ENCODE measurements at regions not wholly inside any gene's neighbourhood (a gene's known extent, or its start where the extent isn't known, plus 50 kb on each side); places are given as distances from the start of the nearest gene placed in this dataset.
"Not testable (repeated sequence)": the region's sequence is repeated elsewhere in the genome, so short reads cannot be mapped to it uniquely, and the experiment has no call there.

DNA sequence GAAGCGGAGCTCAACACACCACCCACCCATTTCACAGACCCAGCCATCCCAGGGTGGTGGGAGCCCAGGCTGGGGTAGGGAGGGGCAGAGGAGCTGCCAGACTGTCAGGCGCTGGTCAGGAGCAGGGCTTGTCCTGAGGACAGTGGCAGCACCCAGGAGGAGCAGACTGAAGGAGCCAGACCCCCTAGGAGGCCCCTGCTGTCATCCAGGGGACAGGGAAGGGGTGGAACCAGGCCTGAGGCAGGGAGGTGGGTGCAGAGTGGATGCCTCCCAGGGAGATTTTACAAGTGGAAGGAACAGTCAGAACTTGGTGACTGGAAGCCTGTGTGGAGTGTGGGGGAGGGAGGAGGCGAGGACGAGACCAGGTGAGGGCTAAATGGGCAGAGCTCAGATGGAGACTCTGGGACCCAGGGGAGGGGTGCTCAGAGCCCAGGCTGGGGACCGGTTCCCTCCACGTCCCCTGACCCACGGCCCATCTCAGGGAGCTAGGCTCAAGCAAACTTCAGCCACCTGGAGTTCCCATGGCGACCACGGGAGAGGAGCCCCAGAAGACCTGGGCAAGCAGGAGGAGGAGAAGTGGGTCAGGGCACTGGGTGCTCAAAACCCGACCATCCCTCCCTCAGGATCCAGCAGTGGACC is 215.4 kb downstream of the TBC1D2B start:
- H2BK15ac ChIP-seq (ENCODE audit: low read length); H3K4me1 ChIP-seq (replicated peaks in 1 of 4; ENCODE audit: control insufficient read depth in 3 of 4, insufficient read depth in 4 of 4, low read length in 3 of 4); H2AFZ ChIP-seq (ENCODE audit: low read length); H3K36me3 ChIP-seq (ENCODE audit: control insufficient read depth in 2 of 4, insufficient read depth in 4 of 4, low read length in 3 of 4); H2BK120ac ChIP-seq (replicated peaks; ENCODE audit: low read depth, low read length); DNase-seq (ENCODE audit: low read depth in 1 of 2, low spot score in 2 of 2); H4K91ac ChIP-seq (replicated peaks; ENCODE audit: insufficient read length, low read length); H4K5ac ChIP-seq (ENCODE audit: insufficient read length, low read depth, low read length); H3K79me2 ChIP-seq (ENCODE audit: control insufficient read depth in 1 of 2, insufficient read depth in 2 of 2, low read length in 2 of 2); FAIRE-seq; H2BK5ac ChIP-seq (ENCODE audit: low read depth, low read length); H2AK5ac ChIP-seq (ENCODE audit: low read depth, low read length); H3K4me3 ChIP-seq (ENCODE audit: extremely low read depth in 1 of 4, insufficient read depth in 2 of 4, low read depth in 3 of 4, low read length in 4 of 4); H4K8ac ChIP-seq (ENCODE audit: extremely low read depth, insufficient read depth, low read length); H3K4me2 ChIP-seq (ENCODE audit: insufficient read depth in 1 of 2, low read depth in 2 of 2, low read length in 2 of 2); H2BK12ac ChIP-seq (ENCODE audit: low read depth, low read length); H3K9me3 ChIP-seq (ENCODE audit: insufficient read depth in 2 of 2, low read depth in 1 of 2, low read length in 1 of 2); H3K14ac ChIP-seq (ENCODE audit: insufficient read length); H3K18ac ChIP-seq (ENCODE audit: extremely low read depth, low read length); H3K27ac ChIP-seq (ENCODE audit: low read depth, low read length); H4K20me1 ChIP-seq (replicated peaks in 1 of 2; ENCODE audit: control insufficient read depth in 1 of 2, insufficient read depth in 2 of 2, low read length in 2 of 2); H3K9ac ChIP-seq (replicated peaks in 1 of 4; ENCODE audit: extremely low read depth in 1 of 4, low read depth in 3 of 4, low read length in 3 of 4); H3K56ac ChIP-seq (replicated peaks; ENCODE audit: insufficient read length, low read depth, low read length); H3K27me3 ChIP-seq (replicated peaks in 1 of 4; ENCODE audit: control insufficient read depth in 3 of 4, extremely low read depth in 1 of 4, insufficient read depth in 3 of 4, low read length in 3 of 4); H3K4ac ChIP-seq (replicated peaks; ENCODE audit: insufficient read length, low read depth, low read length); H2BK20ac ChIP-seq (ENCODE audit: low read length); H3K79me1 ChIP-seq (ENCODE audit: low read depth, low read length); POLR2A ChIA-PET (ENCODE audit: partially characterized antibody); H3K23ac ChIP-seq (ENCODE audit: insufficient read length); H3K23me2 ChIP-seq (ENCODE audit: low read depth, low read length): not testable (repeated sequence)
- whole genome bisulfite sequencing, 2 experiments (ENCODE audit: extremely low coverage in 1 of 2, insufficient coverage in 1 of 2, insufficient read length in 1 of 2, insufficient replicate concordance in 2 of 2, low coverage in 1 of 2, low lambda C conversion rate in 2 of 2, missing lambda C conversion rate in 1 of 2): 86% methylated on average over 9 of the region's 10 CpGs; no CpG with 5 or more reads in 1 of the 2 experiments
- CTCF ChIA-PET (ENCODE audit: partially characterized antibody): interaction anchor here (0.9 to 2.6 kb wide), 7 partner anchors 9 to 206 kb away, joined by 3 to 7 read pairs (median 3); no protein-coding TSS in a partner anchor

Measured in H1 (cell line).